RWPE1 (cell line): ENCODE measurements at regions not wholly inside any gene's neighbourhood (a gene's known extent, or its start where the extent isn't known, plus 50 kb on each side); places are given as distances from the start of the nearest gene placed in this dataset.

Experiments used
- CTCF ChIA-PET: fragments of 350-600 bp; sonication (Branson Sonifier 250); formaldehyde crosslinking; extraction: SDS; loops from one replicate; lab custom pipeline; 2021; lab: Yijun Ruan, JAX
- POLR2A ChIA-PET: fragments of 400-600 bp; formaldehyde crosslinking; extraction: SDS; loops from one replicate; lab custom pipeline; 2020; ENCODE audit warnings: antibody characterized with exemption; ENCODE audit not compliant: low non-redundant PET; lab: Yijun Ruan, JAX
- DNase-seq: peaks from one replicate; pipeline ENCODE4 v3.0.0; 2012; ENCODE audit warnings: low spot score
- H3K27ac ChIP-seq: fragments of 450-650 bp; 2 replicates; pipeline ENCODE4 v1.5.1; 2017
- CTCF ChIP-seq: fragments of 450-650 bp; conservative IDR thresholded peaks from 2 replicates; pipeline ENCODE4 v1.5.1; 2017; ENCODE audit warnings: low read depth, mild to moderate bottlenecking

DNA sequence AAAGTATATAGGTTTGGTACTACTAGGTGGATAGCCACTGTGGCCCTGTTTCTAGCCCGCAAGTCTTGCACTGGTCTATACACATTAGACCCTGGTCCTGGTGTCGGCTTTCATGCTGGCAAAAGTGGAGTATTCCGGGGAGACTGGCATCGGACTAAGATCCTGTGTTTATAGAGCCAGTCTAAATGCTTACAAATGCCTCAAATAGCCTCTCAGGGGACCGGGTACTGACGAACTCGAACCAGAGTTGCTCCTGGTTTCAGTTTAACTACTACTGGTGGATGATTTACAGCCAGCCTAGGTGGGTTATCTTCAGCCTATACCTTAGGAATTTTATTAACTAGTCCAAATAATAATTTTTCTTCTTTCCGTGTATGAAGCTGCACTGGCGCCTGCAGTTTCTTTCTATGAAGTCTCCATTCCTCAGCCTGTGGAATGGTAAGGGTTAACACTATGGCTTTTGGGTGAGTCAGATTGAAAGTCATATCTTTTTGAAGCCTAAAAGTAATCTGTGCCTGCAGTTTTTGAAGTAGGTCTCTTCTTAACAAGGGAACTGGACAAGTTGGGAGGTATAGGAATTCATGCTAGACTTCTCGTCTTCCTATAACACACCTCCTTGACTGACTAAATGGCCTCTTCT, 51.3 kb downstream of the OR10H4 start:
- no peak for DNase-seq
- no peak for TF ChIP-seq CTCF
- ChIA-PET CTCF (interaction anchor here (0.6 kb wide), 1 partner anchor 400 kb away, joined by 3 read pairs; no protein-coding TSS in a partner anchor), POLR2A (no interaction called here)
- H3K27ac ChIP-seq = no peak overlapping the region

DNA sequence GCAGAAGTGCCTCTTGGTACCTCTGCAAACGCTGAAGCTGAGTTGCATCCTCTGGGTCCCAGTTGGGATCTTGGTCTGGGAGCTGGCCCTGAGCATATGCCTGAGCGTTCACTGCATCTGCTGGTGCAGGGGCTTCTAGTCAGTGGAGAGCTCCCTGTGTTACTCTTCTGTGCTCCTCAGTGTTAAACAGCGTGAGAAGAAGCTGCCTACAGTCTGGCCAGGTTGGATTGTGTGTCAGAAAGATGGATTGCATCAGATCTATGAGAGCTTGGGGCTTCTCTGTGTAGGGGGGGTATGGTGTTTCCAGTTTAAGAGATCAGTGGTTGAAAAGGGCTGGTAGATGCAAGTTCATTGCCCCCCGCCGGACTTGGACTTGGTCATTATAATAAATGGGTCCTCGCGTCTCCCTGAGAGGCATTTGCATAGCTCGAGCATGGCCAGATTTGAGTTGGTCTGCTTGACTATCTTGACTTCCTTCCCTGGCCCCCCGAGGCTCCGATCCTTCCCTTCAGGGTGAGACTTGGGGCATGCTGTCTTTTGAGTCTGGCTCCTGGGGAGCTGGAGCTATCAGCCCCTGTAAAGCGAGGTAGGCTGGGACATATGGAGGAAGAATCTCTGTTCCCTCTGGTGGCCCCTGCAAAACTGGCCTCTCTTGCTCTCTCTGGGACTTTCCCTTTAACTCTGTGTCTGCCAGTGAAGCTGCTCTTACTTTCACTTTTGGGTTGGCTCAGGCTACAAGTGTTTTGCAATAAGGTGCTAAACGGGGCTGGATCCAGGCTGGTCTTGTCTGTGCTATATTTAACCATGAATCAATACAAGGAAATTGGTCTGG, 52.9 kb downstream of the OR10H4 start:
- POLR2A ChIA-PET = no interaction called here
- CTCF ChIA-PET = no interaction called here
- H3K27ac ChIP-seq = no peak overlapping the region
- TF ChIP-seq CTCF = no peak
- DNase-seq = peak; percentile 16

GRCh38 chr19:16002406-16003384, 53.9 kb downstream of the OR10H4 start:
- no peak for DNase-seq
- TF ChIP-seq CTCF = no peak
- POLR2A ChIA-PET = no interaction called here
- CTCF ChIA-PET = interaction anchor here (0.8 kb wide), 1 partner anchor 179 kb away, joined by 3 read pairs; no protein-coding TSS in a partner anchor
- no peak overlapping the region for H3K27ac ChIP-seq

DNA sequence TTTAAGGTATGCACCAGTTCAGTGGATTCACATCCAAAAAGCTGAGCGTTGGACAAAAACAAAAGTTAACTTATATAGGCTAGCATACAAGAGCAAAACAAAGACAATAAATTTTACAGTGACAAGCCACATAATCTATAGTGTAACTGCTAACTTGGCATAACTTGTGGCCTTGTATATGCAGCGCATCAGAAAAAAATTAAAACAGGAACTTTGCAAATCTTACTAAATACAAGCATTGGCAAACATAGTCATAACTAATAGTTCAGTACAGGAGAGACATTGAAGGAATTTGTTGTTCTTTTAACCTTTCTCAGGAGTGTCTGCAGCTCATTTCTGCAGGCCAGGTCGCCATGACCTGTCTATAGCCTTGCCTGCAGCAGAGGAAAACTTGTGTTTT, 54.6 kb downstream of the OR10H4 start:
- ChIA-PET POLR2A (no interaction called here), CTCF (interaction anchor here (0.8 kb wide), 1 partner anchor 179 kb away, joined by 3 read pairs; no protein-coding TSS in a partner anchor)
- TF ChIP-seq CTCF = no peak
- no peak overlapping the region for H3K27ac ChIP-seq
- no peak for DNase-seq

DNA sequence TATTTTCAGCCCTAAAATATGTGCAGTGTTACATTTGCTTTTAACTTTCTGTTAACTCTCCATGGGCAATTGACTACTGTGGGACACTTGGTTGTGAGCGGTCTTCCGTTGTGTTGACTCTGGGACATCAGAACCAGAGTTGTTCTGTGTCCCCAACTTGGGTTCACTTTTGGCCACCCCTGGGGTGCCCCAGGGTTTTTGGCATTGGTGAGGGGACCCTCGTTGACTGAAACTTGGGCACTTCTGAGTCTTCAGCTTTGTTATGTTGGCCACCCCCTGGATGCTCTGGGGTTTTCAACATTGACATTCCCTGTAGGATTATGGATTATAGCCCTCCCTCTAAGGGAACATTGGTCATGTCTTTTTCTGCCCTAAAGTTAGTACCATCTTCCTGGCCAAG, 57.1 kb downstream of the OR10H4 start:
- TF ChIP-seq CTCF = no peak
- ChIA-PET POLR2A (no interaction called here), CTCF (no interaction called here)

DNA sequence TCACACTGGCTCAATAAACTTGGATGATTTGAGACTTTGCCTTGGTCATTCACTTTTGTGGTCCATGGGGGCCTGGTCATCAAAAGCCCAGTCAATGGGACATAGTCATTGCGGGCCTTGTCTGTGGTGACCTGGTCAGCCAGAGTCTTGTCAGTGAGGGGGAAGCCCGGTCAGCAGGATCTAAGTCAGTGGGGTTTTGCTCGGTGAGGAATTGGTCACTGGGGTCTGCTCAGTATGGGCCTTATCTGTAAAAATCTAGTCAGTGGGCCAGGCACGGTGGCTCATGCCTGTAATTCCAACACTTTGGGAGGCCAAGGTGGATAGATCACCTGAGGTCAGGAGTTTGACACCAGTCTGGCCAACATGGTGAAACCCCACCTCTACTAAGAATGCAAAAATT, 63.7 kb upstream of the TPM4 start:
- no peak for DNase-seq
- ChIA-PET CTCF (no interaction called here), POLR2A (no interaction called here)
- TF ChIP-seq CTCF = no peak
- no peak overlapping the region for H3K27ac ChIP-seq

More for the DNA sequence above, 57.1 kb downstream of the OR10H4 start:
- H3K27ac ChIP-seq = no peak overlapping the region
- no peak for DNase-seq
